ENCODE measurements at regions not wholly inside any gene's neighbourhood (a gene's known extent, or its start where the extent isn't known, plus 50 kb on each side); places are given as distances from the start of the nearest gene placed in this dataset.
"Not testable (repeated sequence)": the region's sequence is repeated elsewhere in the genome, so short reads cannot be mapped to it uniquely, and the experiment has no call there.

GRCh38 chr3:43236008-43236407, 50.3 kb upstream of the SNRK start:
- no peaks in the 10 kb centered on the region for H3K4me1 ChIP-seq (ENCODE audit: control insufficient read depth in 2 of 2, insufficient read depth in 2 of 2, low read length in 1 of 2)
- 86% methylated on average over 1 of the region's 1 CpG for WGBS, 2 donors
- H3K27ac ChIP-seq (ENCODE audit: low read depth in 2 of 2, low read length in 1 of 2), result no peak overlapping the region
- no peak overlapping the region for H3K4me3 ChIP-seq (ENCODE audit: low read depth in 1 of 2, low read length in 2 of 2)
- H3K36me3 ChIP-seq (ENCODE audit: control insufficient read depth in 2 of 2, insufficient read depth in 2 of 2, low read length in 1 of 2), result no peaks in the 10 kb centered on the region
- H3K27me3 ChIP-seq (ENCODE audit: control insufficient read depth in 1 of 2, insufficient read depth in 2 of 2, low read length in 2 of 2), result no peaks in the 10 kb centered on the region
- H3K9me3 ChIP-seq (ENCODE audit: control insufficient read depth in 2 of 2, insufficient read depth in 1 of 2, low read depth in 1 of 2, low read length in 1 of 2), result peaks cover 2% of the 10 kb centered on the region in 2 donors

GRCh38 chr3:43233062-43233461, 53.3 kb upstream of the SNRK start:
- no peak overlapping the region for H3K27ac ChIP-seq (ENCODE audit: low read depth in 2 of 2, low read length in 1 of 2)
- H3K36me3 ChIP-seq (ENCODE audit: control insufficient read depth in 2 of 2, insufficient read depth in 2 of 2, low read length in 1 of 2), result no peaks in the 10 kb centered on the region
- 78 to 82% methylated on average over 3 of the region's 3 CpGs for WGBS, 2 donors
- no peaks in the 10 kb centered on the region for H3K27me3 ChIP-seq (ENCODE audit: control insufficient read depth in 1 of 2, insufficient read depth in 2 of 2, low read length in 2 of 2)
- no peak overlapping the region for H3K4me3 ChIP-seq (ENCODE audit: low read depth in 1 of 2, low read length in 2 of 2)
- no peaks in the 10 kb centered on the region for H3K4me1 ChIP-seq (ENCODE audit: control insufficient read depth in 2 of 2, insufficient read depth in 2 of 2, low read length in 1 of 2)
- H3K9me3 ChIP-seq (ENCODE audit: control insufficient read depth in 2 of 2, insufficient read depth in 1 of 2, low read depth in 1 of 2, low read length in 1 of 2), result peaks cover 0 to 2% of the 10 kb centered on the region in 2 donors

- Histone ChIP-seq H3K4me3 (ENCODE audit: low read depth in 1 of 2, low read length in 2 of 2) (no peak overlapping the region), H3K27me3 (ENCODE audit: control insufficient read depth in 1 of 2, insufficient read depth in 2 of 2, low read length in 2 of 2) (no peaks in the 10 kb centered on the region), H3K4me1 (ENCODE audit: control insufficient read depth in 2 of 2, insufficient read depth in 2 of 2, low read length in 1 of 2) (no peaks in the 10 kb centered on the region), H3K9me3 (ENCODE audit: control insufficient read depth in 2 of 2, insufficient read depth in 1 of 2, low read depth in 1 of 2, low read length in 1 of 2) (peaks cover 0 to 2% of the 10 kb centered on the region in 2 donors), H3K36me3 (ENCODE audit: control insufficient read depth in 2 of 2, insufficient read depth in 2 of 2, low read length in 1 of 2) (no peaks in the 10 kb centered on the region), H3K27ac (ENCODE audit: low read depth in 2 of 2, low read length in 1 of 2) (no peak overlapping the region)
- WGBS, 2 donors, result 61 to 65% methylated on average over 6 of the region's 6 CpGs
Observed at GRCh38 chr3:43231276-43232000, 54.9 kb upstream of the SNRK start.

DNA sequence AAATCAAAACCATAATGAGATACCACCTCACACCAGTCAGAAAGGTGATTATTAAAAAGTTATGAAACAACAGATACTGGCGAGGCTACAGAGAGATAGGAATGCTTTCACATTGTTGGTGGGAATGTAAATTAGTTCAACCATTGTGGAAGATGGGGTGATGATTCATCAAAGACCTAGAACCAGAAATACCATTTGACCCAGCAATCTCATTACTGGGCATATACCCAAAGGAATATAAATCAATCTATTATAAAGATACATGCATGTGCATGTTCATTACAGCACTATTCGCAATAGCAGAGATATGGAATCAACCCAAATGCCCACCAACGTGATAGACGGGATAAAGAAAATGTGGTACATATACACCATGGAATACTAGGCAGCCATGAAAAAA, 56.5 kb upstream of the SNRK start:
- not testable (repeated sequence) for H3K4me1 ChIP-seq (ENCODE audit: control insufficient read depth in 2 of 2, insufficient read depth in 2 of 2, low read length in 1 of 2); H3K9me3 ChIP-seq (ENCODE audit: control insufficient read depth in 2 of 2, insufficient read depth in 1 of 2, low read depth in 1 of 2, low read length in 1 of 2); H3K27ac ChIP-seq (ENCODE audit: low read depth in 2 of 2, low read length in 1 of 2); H3K27me3 ChIP-seq (ENCODE audit: control insufficient read depth in 1 of 2, insufficient read depth in 2 of 2, low read length in 2 of 2); H3K36me3 ChIP-seq (ENCODE audit: control insufficient read depth in 2 of 2, insufficient read depth in 2 of 2, low read length in 1 of 2); H3K4me3 ChIP-seq (ENCODE audit: low read depth in 1 of 2, low read length in 2 of 2)
- 65 to 70% methylated on average over 4 of the region's 4 CpGs for WGBS, 2 donors

DNA sequence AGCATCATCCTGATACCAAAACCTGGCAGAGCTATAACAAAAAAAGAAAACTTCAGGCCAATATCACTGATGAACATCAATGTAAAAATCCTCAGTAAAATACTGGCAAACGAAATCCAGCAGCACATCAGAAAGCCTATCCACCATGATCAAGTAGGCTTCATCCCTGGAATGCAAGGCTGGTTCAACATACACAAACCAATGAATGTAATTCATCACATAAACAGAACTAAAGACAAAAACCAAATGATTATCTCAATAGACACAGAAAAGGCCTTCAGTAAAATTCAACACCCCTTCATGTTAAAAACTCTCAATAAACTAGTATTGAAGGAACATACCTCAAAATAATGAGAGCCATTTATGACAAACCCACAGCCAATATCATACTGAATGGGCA, 58.7 kb upstream of the SNRK start:
- not testable (repeated sequence) for H3K27ac ChIP-seq (ENCODE audit: low read depth in 2 of 2, low read length in 1 of 2); H3K27me3 ChIP-seq (ENCODE audit: control insufficient read depth in 1 of 2, insufficient read depth in 2 of 2, low read length in 2 of 2); H3K4me1 ChIP-seq (ENCODE audit: control insufficient read depth in 2 of 2, insufficient read depth in 2 of 2, low read length in 1 of 2); H3K4me3 ChIP-seq (ENCODE audit: low read depth in 1 of 2, low read length in 2 of 2); H3K9me3 ChIP-seq (ENCODE audit: control insufficient read depth in 2 of 2, insufficient read depth in 1 of 2, low read depth in 1 of 2, low read length in 1 of 2); H3K36me3 ChIP-seq (ENCODE audit: control insufficient read depth in 2 of 2, insufficient read depth in 2 of 2, low read length in 1 of 2)
- 70 to 84% methylated on average over 1 of the region's 1 CpG for WGBS, 2 donors

DNA sequence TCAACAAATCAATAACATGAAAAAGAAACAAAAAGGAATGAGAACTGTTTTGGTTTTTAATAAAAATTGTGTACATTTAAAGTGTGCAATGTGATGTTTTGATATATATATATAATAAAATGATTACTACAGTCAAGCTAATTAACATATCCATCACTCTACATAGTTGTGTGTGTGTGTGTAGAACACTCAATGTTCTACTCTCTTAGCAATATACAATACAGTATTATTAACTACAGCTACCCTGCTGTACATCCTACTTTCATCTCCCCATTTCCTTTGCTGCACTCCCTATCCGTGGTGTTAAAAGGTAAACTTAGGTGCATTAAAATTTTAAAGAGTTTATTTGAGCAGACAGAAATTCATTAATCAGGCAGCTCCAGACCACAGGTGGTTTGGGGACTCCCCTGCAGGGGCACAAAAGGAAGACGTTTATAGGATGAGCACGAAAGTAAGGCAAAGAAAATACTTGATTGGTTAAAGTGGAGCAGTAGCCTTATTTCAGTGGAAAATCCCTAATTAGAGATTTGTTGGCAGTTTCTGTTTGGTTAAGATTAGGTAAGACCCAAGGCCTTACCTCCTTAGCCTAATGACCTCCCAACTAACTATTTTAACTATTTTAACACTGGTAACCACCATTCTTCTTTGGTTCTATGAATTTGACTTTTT, 61.8 kb upstream of the SNRK start:
- Histone ChIP-seq H3K36me3 (ENCODE audit: control insufficient read depth in 2 of 2, insufficient read depth in 2 of 2, low read length in 1 of 2) (no peaks in the 10 kb centered on the region), H3K4me3 (ENCODE audit: low read depth in 1 of 2, low read length in 2 of 2) (no peak overlapping the region), H3K27ac (ENCODE audit: low read depth in 2 of 2, low read length in 1 of 2) (no peak overlapping the region), H3K27me3 (ENCODE audit: control insufficient read depth in 1 of 2, insufficient read depth in 2 of 2, low read length in 2 of 2) (no peaks in the 10 kb centered on the region), H3K9me3 (ENCODE audit: control insufficient read depth in 2 of 2, insufficient read depth in 1 of 2, low read depth in 1 of 2, low read length in 1 of 2) (no peaks in the 10 kb centered on the region), H3K4me1 (ENCODE audit: control insufficient read depth in 2 of 2, insufficient read depth in 2 of 2, low read length in 1 of 2) (no peaks in the 10 kb centered on the region)
- WGBS, 2 donors, result 52 to 63% methylated on average over 3 of the region's 3 CpGs

DNA sequence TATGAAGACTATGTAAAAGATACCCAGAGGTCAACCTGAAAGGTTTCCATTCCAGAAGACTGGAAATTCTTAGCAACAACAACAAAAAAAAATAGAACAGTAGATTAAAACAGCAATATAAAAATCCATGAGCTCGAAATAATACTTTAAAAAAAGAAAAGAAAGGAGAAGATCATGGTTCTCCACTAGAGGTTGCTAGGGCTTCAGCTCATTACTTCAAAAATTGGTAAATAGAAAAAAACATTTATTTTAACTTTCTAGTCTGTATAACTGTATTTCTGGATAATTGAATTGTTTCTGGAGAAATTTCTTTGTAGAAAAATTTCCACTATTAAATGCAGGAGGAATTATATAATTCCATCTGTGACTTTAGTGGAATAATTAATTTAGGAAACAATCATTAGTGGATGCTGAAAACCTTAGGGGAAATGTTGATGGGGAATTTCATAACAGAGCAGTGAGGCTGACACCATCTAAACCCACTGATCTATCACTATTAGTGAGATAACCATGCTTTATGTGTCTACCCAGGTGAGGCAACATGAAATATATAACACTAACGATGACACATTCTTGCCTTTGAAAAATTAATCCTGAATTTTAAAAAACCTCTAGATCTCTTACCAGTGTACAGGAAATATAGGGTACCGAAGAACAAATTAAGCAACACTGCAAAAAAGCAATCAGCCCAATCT, 62.5 kb upstream of the SNRK start:
- 70 to 74% methylated on average over 3 of the region's 3 CpGs for WGBS, 2 donors
- H3K4me1 ChIP-seq (ENCODE audit: control insufficient read depth in 2 of 2, insufficient read depth in 2 of 2, low read length in 1 of 2), result no peaks in the 10 kb centered on the region
- H3K9me3 ChIP-seq (ENCODE audit: control insufficient read depth in 2 of 2, insufficient read depth in 1 of 2, low read depth in 1 of 2, low read length in 1 of 2), result no peaks in the 10 kb centered on the region
- no peaks in the 10 kb centered on the region for H3K27me3 ChIP-seq (ENCODE audit: control insufficient read depth in 1 of 2, insufficient read depth in 2 of 2, low read length in 2 of 2)
- no peak overlapping the region for H3K4me3 ChIP-seq (ENCODE audit: low read depth in 1 of 2, low read length in 2 of 2)
- H3K27ac ChIP-seq (ENCODE audit: low read depth in 2 of 2, low read length in 1 of 2), result no peak overlapping the region
- H3K36me3 ChIP-seq (ENCODE audit: control insufficient read depth in 2 of 2, insufficient read depth in 2 of 2, low read length in 1 of 2), result no peaks in the 10 kb centered on the region

DNA sequence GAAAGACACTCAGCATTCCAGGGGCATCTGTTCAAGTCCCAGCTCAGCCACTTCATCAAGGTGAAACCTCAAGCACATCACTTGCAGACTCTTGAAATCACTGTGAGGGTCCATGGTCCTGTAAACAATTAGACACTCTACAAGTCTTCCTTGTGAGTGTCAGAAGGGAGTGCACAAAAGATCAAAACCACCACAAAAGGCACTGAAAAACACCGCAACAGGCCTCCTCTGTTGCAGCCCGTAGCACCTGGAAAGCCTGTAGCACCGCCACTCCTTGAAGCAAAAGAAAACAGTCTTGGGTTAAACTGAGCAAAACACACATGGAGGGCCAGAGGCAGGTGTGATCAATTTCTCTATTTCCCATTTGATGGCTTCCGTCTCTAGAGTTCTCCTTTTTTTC, 63.8 kb upstream of the SNRK start:
- no peaks in the 10 kb centered on the region for H3K4me1 ChIP-seq (ENCODE audit: control insufficient read depth in 2 of 2, insufficient read depth in 2 of 2, low read length in 1 of 2)
- no peaks in the 10 kb centered on the region for H3K36me3 ChIP-seq (ENCODE audit: control insufficient read depth in 2 of 2, insufficient read depth in 2 of 2, low read length in 1 of 2)
- no peak overlapping the region for H3K27ac ChIP-seq (ENCODE audit: low read depth in 2 of 2, low read length in 1 of 2)
- no peaks in the 10 kb centered on the region for H3K9me3 ChIP-seq (ENCODE audit: control insufficient read depth in 2 of 2, insufficient read depth in 1 of 2, low read depth in 1 of 2, low read length in 1 of 2)
- no peak overlapping the region for H3K4me3 ChIP-seq (ENCODE audit: low read depth in 1 of 2, low read length in 2 of 2)
- H3K27me3 ChIP-seq (ENCODE audit: control insufficient read depth in 1 of 2, insufficient read depth in 2 of 2, low read length in 2 of 2), result no peaks in the 10 kb centered on the region
- WGBS, 2 donors, result 92 to 95% methylated on average over 4 of the region's 4 CpGs

- Histone ChIP-seq H3K27ac (ENCODE audit: low read depth in 2 of 2, low read length in 1 of 2) (no peak overlapping the region), H3K36me3 (ENCODE audit: control insufficient read depth in 2 of 2, insufficient read depth in 2 of 2, low read length in 1 of 2) (no peaks in the 10 kb centered on the region), H3K9me3 (ENCODE audit: control insufficient read depth in 2 of 2, insufficient read depth in 1 of 2, low read depth in 1 of 2, low read length in 1 of 2) (no peaks in the 10 kb centered on the region), H3K4me3 (ENCODE audit: low read depth in 1 of 2, low read length in 2 of 2) (no peak overlapping the region), H3K4me1 (ENCODE audit: control insufficient read depth in 2 of 2, insufficient read depth in 2 of 2, low read length in 1 of 2) (no peaks in the 10 kb centered on the region), H3K27me3 (ENCODE audit: control insufficient read depth in 1 of 2, insufficient read depth in 2 of 2, low read length in 2 of 2) (no peaks in the 10 kb centered on the region)
- WGBS, 2 donors, result 63 to 66% methylated on average over 6 of the region's 6 CpGs
Observed at GRCh38 chr3:43221076-43221475, 65.3 kb upstream of the SNRK start.

Measured in esophagus (tissue), 2 donors.